ENCODE measurements at regions not wholly inside any gene's neighbourhood (a gene's known extent, or its start where the extent isn't known, plus 50 kb on each side); places are given as distances from the start of the nearest gene placed in this dataset.

DNA sequence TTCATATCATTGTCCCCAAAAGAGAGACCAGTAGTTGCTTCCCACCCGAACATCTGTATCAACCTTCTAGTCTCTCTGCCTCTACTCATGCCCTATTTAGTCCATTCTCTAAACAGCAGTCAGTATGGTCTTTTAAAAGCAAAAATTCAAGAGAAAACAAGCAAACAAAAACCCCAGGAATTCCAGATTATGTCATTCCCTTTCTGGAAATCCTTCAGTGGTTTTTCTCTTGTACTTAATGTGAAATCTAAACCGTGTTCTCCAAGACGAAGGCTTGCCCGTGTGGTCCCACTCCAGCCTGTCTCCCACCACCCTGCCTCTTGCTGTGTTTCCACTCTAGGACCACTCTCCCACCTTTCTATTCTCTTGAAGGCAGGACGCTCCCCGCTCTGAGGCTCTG lies 90.8 kb downstream of the TMEM30B start:
- no peak for DNase-seq

DNA sequence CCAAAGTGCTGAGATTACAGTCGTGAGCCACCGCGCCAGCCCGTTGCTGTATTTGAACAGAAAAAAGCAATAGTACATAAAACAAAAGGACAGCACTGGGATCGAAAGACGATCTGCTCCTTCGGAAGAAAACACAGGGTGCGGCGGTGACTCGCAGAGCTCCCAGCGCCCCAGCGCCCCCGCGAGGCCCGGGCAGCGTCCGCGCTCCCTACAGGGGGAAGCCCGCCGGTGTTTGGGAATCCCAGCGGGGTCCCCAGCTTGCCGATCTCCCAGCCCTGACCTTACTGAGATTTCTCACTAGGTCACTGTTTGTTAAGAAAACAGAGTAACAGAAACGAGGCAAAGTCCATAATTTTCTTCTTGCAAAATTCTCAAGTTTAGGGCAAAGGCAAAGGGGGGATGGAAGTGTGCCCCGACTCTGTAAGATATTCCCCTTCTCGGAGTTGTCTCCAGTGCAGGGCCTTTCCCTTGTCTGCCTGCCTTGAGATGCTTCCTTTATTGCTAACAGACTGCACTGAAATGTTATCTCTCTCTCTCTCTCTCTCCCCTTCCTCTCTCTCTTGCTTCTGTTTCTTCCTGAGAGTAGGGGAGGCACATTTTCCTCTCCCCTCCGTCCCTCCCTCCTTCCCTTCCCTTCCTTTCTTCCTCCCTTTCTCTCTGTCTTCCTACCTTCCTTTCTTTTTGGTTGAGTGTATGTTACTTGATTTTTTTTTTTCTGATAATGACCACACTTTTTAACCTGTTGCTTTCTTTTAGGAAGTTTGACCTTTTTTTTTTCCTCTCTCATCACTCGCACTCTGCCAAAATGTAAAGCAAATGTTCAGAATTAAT lies 91.9 kb downstream of the TMEM30B start:
- peak; percentile 8 for DNase-seq

DNA sequence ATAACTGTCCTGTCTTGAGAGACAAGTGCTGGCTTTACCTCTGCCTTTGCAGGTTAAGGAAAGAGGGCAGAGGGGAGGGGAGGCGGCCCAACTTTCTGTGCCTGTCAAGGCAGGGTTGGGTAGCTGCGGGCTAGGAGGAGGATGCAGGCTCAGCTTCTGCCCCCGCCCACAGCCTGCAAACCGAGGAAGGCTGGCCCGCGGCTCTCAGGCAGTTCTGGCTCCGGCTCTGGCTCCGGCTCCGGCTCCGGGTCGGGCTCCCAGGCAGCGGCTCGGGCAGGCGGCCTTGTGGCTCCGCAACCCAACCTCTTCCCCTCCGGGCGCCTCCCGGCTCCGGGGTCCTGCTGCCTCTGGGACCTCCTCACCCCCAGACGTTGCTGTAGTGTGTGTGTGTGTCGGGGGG lies 92.9 kb downstream of the TMEM30B start:
- no peak for DNase-seq

DNA sequence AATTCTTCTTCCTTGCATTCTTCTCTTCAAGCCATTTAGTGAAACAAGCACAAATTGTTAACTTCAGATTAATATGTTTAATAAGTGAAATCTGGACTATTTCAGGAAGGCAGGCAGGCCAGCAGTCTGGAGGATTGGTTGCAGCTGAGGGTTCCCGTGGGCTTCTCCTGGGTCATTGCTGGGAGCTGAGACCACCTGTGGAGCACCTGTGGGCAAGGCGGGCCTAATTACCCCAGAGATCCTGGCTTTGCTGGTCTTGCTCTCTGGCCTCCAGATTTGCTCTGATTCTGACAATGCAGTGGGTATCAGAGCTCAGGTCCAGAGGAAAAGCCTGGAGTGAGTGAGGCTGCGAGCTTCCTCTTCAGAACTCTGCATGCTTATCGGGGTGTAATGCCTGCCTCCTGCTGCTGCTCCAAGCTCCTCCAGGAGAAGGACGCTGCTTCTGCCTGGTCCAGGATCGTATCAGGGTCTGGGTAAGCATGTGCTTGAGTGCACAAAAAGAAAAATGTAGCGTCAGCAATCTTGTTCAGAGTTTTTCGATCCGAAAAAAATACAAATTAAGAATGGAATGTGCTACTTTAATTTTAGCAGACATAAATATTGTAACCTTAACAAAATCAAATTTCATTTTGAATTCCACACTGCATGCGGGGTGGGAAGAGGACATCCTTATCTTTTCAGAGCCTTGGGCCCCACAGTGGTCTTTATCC lies 93.8 kb downstream of the TMEM30B start:
- no peak for DNase-seq

DNA sequence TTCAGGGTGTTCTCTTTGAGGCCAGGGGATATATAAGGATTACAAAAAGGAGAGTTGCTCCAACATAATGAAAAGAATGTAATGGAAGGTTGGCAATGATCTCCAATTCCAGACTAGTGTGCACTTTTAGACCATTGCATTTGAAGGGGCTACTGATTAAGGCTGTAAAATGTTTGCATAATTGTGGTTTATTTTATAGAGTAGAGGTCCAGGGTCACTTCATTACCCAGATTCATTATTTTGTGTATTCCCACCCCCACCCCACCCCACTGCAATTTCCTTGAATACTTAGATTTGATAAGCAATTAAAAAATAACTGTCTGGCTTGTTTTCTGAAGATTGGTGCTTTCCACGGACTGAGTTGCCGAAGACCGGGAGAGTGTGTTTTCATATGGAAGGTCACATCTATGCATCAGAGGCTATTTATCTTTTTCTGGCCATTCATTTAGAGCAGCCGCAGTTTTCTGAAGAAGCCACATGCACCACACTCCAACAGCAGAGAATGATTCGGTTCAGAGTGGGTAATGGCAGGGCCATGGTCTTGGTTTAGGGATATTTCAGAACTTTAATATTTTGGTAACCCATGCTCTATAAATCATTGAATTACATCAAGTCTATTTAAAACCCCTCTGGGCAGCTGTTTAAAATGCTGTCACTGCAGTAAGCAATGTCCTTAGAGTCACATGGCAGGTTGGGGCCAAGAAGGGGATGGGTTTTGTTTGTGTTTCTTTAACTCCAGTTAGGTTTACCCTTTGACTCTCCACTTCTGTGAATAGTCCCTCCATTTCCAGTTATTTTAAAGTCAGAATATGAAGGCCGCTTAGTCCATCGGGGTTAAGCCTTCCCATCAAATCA lies 94.6 kb downstream of the TMEM30B start:
- no peak for DNase-seq

DNA sequence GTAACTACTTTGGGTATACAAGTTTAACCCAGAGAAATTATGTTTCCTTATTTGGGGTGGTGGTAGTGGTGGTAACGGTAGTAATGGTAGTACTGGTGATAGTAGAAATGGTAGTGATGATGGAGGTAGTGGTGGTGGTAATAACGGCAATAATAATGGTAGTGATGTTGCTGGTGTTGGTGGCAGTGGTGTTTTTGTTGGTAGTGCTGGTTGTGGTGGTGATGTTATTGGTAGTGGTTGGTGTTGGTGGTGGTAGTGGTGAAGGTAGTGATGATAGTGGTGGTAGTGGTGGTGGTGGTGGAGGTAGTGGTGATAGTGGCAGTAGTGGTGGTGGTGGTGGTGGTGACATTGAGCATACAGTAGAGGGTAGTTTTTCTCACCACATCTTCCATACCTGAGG lies 95.6 kb downstream of the TMEM30B start:
- no peak for DNase-seq

DNA sequence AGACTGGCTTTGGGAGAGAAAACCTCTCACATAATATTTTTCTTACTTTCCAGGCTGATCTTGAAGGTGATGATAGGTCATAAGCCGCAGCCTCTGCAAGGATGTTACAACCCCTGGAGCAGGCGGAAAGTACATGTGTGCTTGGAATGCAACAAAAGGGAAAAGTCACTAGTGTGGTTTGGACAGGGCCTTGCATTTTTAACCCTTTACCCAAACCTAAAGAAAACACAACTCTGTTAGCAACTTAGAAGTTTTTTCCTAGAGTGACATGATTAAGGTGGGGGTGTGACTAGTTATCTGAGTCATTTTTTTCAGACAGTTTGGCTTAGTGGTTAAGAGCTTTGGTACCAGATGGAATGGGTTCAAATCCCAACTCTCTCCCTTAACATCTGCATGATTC lies 97.0 kb downstream of the TMEM30B start:
- DNase-seq = no peak

DNA sequence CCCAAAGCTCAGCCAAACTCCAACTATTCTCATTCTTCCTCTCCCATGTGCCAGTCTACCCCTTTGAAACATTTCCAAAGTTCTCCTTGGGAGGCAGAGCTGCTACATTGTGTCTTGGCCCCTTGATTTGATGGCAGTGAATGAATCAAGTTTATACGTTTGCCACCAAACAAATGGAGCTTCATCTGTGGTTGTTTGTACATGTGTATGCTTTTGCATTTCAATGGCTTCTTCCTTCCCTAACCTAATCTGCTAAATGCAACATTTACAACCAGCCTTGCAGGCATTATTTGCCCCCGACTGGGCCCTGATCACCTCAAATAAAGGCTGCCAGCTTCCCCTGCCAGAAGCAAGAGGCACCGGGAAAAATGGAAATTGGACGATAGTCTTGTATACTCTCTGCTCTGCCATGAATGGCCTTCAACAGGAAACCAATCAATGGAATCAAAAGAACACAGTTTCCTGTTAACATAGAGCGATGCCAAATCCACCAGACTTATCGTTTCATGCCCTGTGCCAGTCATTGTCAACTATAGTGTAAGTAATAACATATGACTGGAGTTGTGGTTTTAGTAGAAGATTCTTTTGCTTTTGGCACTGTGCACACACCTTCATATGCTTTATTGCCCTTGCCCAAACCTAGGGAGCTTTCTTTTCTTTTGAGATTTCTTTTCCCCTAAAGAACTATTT lies 97.8 kb downstream of the TMEM30B start:
- DNase-seq = no peak

DNA sequence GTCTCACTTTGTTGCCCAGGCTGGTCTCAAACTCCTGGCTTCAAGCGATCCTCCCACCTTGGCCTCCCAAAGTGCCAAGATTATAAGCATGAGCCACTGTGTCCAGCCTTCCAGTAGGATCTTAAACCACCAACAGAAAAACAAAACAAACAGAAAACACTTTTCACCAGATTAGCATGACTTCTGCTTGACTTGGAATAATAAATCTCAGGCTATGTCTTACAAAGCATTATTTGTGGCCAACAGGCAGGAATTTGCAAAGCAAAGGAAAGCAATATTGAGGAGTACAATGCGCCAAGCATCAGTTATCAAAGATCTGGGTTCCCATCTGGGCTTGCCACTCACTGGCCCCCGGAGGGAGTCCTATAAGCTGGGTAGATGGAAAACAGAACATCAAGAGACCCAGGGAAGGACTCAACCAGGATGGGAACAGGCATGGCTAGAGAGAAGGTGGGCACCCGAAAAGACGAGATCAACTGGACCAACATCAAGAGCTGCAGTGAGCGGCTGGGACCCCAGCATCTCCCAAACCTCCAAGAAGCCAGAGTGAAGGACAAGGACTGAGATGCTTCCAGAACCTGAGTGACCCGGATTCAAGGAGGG lies 101.2 kb downstream of the TMEM30B start:
- no peak for DNase-seq

DNA sequence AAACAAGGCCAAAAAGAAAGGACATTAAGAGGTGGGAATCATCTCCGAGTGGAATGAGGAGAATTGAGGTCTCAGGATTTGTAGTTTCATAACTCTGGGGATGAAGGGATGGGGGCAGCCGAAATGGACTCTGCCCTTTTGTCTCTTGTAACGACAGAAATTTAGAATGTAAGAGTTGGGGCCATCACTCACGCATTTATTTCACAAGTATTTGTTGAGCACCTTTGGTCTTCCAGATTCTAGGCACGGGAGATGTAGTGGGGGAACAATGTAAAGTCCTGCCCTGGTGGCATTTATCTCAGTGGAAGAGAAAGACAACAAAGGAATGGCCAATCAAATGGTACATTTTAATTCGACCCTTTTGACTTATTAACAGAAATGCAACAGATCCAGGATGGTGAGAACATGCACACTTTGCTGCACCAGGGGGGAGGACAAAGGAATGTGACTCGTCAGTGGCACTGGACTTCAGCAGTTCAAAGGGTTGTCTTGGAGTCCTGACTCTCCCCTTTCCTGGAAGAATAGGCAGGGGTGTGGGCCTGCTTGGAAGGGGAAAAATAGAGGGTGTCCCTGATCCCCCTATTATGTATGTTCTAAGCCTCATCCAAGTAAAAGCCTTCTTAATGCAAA lies 102.0 kb downstream of the TMEM30B start:
- DNase-seq = no peak

DNA sequence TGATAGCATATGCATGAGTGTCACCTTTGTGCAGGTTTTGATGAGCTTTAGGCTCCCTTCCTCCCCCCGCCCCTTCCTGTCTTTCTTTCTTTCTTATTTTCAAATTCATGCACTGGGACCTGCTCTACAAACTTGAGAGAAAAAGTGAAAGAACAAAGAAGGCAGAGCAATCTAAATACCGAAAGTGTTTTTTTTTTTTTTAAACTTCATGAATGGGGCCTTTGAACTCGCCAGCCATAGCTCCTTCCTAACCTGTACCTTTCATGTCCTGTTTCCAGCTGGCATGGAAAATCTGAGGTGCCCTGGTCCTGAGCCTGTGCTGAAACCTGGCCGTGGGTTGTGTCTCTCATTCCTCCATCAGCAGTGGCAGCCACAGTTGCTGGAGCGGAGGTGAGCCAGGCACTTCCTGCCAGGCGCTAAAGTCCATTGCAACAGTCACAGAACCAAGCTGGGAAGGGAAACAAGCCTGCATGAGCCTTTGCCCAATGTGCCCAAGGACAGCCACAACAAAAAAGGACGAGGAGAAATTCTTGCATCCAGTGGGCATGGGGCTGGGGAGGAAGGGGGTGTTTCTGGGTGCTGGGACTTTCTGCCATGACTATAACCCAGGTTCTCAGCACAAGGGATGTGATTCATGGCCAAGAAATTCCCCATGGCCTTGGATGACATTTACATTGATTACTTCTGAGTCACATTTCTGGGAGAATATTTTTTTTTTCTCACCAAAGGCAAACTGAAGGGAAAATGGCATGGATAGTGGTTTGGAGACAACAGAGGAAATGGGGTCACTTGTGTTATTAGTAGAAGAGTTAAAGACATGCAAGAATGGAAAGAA lies 102.7 kb downstream of the TMEM30B start:
- DNase-seq = no peak

DNA sequence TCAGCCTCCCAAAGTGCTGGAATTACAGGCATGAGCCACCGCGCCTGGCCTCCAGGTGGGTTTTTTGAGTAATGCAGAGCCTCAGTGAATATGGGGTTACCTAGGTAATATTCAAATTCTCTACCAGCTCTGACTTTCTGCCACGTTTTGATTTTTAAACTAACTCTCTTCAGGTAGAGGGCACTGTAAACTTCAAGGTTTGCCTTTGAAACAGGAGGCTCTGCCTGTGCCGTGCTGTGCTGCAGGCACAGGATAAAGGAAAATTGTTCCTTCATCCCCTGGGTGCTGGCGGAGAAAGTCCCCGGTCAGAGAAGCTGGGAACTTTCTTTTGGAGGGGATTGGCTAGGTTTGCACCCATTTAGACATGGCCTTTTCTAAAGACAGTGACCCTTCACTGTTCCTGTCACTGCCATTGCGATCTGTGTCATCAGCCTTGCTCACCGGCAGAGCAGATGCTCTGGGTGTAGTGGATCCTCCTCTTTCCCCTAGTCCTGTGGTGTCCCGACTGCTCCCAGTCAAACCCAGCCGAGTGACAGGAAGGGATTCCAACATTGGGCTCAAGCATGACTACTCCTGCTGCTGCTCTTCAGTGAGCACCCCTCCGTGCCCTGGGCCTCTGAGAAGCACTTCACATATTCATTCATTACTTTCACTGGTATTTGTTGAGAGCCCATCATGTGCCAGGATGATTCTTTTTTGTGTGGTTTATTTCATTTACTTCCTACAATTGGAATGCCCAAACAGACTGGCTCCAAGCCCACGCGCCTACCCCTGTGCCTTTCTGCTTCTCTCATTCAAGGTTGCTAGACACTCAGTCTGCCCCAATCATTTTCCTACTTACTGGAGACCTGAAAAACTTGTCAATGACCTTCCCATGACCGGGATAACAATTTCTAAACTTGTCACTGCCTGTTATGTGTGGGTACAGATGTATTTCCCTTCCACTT lies 103.6 kb downstream of the TMEM30B start:
- no peak for DNase-seq

DNA sequence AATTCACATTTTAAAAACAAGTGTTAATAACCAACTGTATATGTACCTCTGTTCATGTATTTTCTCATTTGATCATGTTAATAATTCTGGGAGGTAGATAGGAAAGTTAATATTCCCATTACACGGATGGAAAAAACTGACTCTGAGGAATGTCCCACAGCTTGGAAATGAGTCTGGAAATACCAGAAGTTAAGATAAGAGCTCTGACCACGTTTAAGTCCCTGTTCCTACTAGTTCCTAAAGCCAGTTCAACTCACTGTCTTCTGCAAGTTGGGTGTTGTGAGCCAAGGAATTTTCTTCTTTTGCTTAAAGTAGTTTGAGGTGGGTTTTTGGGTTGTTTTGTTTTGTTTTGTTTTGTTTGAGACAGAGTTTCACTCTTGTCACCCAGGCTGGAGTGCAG lies 104.5 kb downstream of the TMEM30B start:
- no peak for DNase-seq

DNA sequence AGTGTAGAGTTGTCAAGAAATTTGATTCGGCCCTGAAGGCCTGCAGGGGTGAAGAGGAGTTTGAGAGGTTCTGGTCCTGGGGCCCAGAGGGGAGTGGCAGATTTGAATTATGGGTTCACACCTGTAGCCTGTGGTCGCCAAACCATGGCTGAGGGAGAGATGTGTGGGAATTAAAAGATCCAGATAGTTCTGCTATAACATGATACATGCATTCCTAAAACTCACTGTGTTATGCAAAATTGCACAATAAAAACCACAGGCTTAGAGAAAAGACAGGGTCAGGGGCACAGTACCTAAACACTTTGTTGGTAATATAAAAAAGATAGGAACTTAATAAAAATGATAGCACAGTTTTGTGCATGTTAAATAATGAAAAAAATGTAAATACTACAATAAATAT lies 106.2 kb downstream of the TMEM30B start:
- DNase-seq = no peak

DNA sequence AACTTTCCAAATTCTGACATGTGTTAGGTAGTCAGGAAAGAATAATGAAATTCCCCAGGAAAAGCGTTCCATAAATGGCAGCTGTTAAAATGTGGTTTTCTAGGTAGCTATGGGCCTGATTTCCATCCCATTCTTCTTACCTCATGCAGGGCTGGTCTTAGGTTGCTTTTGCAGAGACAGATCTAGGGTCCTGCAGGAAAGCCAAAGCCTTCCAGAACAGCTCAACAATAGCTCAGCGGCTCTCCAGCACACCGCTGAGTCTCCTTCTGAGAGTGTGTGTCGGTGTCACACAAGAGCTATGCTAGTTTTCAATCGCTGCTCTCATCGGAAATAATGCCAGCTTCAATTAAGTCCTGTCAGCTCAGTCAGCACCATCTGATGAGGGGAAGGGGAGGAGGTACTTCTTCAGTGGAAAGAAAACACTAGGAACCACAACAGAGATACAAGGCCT lies 106.7 kb downstream of the TMEM30B start:
- DNase-seq = no peak

DNA sequence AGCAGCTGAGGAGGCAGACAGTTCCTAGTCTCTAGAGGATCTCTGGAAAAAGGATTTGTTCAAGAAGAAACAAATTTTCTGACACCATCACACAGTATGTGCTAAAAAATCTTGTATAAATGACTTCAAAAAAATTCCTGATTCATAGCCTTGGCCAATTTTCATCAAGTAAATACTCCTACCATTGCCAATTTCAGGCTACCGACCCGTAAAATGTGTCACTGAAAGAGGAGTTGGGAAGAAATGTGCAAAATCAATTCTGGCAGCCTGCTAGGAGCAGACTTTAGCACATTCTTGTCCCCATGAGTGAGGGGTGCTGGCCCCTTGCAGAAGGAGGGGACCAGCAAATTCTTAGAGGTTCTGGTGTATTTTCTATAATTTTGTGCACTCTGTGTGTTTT lies 109.4 kb downstream of the TMEM30B start:
- no peak for DNase-seq

DNA sequence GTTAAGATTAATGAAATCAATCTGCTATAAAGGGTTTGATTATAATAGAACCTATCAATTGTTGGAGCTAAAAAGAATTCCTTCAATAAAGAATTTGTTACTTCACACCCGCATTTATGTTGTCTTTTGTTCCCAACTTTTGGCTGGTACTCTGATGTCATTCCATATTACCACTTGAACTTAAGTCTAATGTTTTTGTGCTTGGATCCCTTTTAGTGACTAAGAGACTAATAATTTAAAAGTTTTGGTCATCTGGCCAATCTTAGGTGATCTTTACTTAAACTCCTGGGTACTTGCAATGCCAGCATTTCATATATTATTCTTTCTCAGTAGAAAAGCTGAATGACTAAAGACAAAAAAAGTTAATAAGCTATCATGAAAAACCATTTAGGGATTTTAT lies 113.0 kb downstream of the TMEM30B start:
- DNase-seq = no peak

DNA sequence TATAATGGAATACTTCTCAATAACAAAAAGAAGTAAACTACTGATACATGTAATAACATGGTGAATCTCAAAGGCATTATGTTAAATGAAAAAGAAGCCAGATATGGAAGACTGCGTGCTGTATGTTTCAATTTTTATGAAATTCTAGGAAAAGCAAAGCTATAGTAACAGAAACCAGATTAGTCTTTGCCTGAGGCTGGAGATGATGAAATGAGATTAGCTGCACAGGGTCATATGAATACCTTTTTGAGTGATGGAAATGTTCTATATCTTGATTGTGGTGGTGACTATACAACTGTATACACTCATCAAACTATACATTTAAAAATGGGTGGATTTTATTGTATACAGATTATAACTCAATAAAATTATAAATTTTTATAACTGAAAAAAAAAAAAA lies 113.5 kb downstream of the TMEM30B start:
- DNase-seq = no peak

DNA sequence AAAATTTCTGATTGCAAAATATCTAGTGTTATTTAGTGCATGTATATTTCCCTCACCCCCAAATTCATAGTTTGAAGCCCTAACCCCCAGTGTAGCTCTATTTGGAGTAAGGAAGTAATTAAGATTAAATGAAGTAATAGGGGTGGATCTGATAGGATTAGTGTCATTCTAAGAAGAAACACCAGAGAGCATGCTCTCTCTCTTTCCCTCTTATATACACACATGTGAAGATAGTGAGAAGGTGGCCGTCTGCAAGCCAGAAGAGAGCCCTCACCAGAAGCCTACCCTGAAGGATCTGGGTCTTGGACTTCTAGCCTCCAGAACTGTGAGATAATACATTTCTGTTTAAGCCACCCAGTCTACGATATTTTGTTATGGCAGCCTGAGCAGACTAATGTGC lies 120.3 kb downstream of the TMEM30B start:
- no peak for DNase-seq

DNA sequence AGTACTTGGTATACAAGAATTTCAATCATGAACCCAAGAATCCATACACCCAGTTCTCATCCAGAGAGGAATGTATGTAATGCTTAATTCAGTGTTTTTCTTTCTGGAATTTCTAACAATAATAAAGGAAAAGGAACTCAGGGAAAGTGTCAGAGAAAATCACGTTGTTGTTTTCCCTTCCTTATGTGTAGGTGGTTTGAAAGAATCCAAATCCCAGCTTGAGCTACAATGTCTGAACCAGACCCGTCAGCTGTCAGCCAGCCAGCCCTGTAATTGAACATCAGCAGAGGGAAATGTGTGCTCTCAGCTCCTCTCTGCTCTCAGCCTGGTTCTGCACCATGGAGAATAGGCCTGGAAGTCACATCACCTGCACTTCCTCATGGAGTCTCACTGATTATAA lies 126.5 kb downstream of the TMEM30B start:
- DNase-seq = no peak

Measured in activated CD4-positive, alpha-beta T cell treated with anti-CD3 and anti-CD28 coated beads, Interleukin-2, amount 50 U/mL, for 1 hour (primary cell).